MM.1S (cell line): ENCODE measurements at regions not wholly inside any gene's neighbourhood (a gene's known extent, or its start where the extent isn't known, plus 50 kb on each side); places are given as distances from the start of the nearest gene placed in this dataset.

ENCODE experiments used
- DNase-seq: peaks from one replicate; pipeline ENCODE4 v3.0.0-alpha.2; 2015
- H2AFZ ChIP-seq: fragments of 300-600 bp; sonication (generic); 2 replicates; pipeline ENCODE4 v1.6.0; 2016; ENCODE audit warnings: antibody characterized with exemption, low read length
- H3F3A ChIP-seq: fragments of 300-600 bp; sonication (generic); 2 replicates; pipeline ENCODE4 v1.6.1; 2016; ENCODE audit warnings: mild to moderate bottlenecking, antibody characterized with exemption, low read length, moderate library complexity, mixed read lengths; ENCODE audit not compliant: insufficient read depth
- H3K27ac ChIP-seq: fragments of 300-600 bp; sonication (generic); 2 replicates; pipeline ENCODE4 v1.5.1; 2016; ENCODE audit warnings: mild to moderate bottlenecking, low read length
- H3K27me3 ChIP-seq: fragments of 300-600 bp; sonication (generic); replicated peaks from 2 replicates; pipeline ENCODE4 v1.6.0; 2016; ENCODE audit warnings: low read length; ENCODE audit not compliant: insufficient read depth
- H3K36me3 ChIP-seq: fragments of 300-600 bp; sonication (generic); replicated peaks from 2 replicates; pipeline ENCODE4 v1.6.1; 2016; ENCODE audit warnings: mild to moderate bottlenecking, low read length, mixed read lengths; ENCODE audit not compliant: insufficient read depth
- H3K4me1 ChIP-seq: fragments of 300-600 bp; sonication (generic); 2 replicates; pipeline ENCODE4 v1.6.1; 2016; ENCODE audit warnings: low read length, mixed read lengths
- H3K4me2 ChIP-seq: fragments of 300-600 bp; sonication (generic); 2 replicates; pipeline ENCODE4 v1.6.0; 2016; ENCODE audit warnings: low read depth, low read length
- H3K4me3 ChIP-seq: fragments of 300-600 bp; sonication (generic); 2 replicates; pipeline ENCODE4 v1.5.1; 2016; ENCODE audit warnings: low read length, mixed read lengths
- H3K79me2 ChIP-seq: fragments of 300-600 bp; sonication (generic); 2 replicates; pipeline ENCODE4 v1.6.1; 2016; ENCODE audit warnings: mixed run types, low read length, mixed read lengths
- H3K9ac ChIP-seq: fragments of 300-600 bp; sonication (generic); 2 replicates; pipeline ENCODE4 v1.6.1; 2016; ENCODE audit warnings: low read length, mixed read lengths
- H3K9me2 ChIP-seq: fragments of 300-600 bp; sonication (generic); replicated peaks from 2 replicates; pipeline ENCODE4 v1.6.1; 2016; ENCODE audit warnings: mild to moderate bottlenecking, low read length, mixed read lengths; ENCODE audit not compliant: insufficient read depth
- H3K9me3 ChIP-seq: fragments of 300-600 bp; sonication (generic); replicated peaks from 2 replicates; pipeline ENCODE4 v1.6.1; 2016; ENCODE audit warnings: mild to moderate bottlenecking, low read length, mixed read lengths; ENCODE audit not compliant: insufficient read depth
- H4K20me1 ChIP-seq: fragments of 300-600 bp; sonication (generic); 2 replicates; pipeline ENCODE4 v1.6.1; 2016; ENCODE audit warnings: mild to moderate bottlenecking, low read length, moderate library complexity, mixed read lengths; ENCODE audit not compliant: insufficient read depth
- CTCF ChIP-seq: fragments of 300-600 bp; sonication (generic); IDR thresholded peaks from 2 replicates; pipeline ENCODE4 v1.5.1; 2016; ENCODE audit warnings: antibody characterized with exemption, low read length, mixed read lengths
- EZH2 ChIP-seq: fragments of 300-600 bp; sonication (generic); optimal IDR thresholded peaks from 2 replicates; pipeline ENCODE3; 2017; ENCODE audit warnings: low read depth, mild to moderate bottlenecking, antibody characterized with exemption, low read length, mixed read lengths
- EZH2phosphoT487 ChIP-seq: fragments of 300-600 bp; sonication (generic); IDR thresholded peaks from 2 replicates; pipeline ENCODE4 v1.6.1; 2018; ENCODE audit warnings: antibody characterized with exemption, low read length

GRCh38 chr12:66061076-66061475, 69.5 kb downstream of the LLPH start:
- Histone ChIP-seq H3K4me1 (peaks cover 7% of the 10 kb centered on the region), H3K4me3 (no peak overlapping the region), H3K79me2 (no peaks in the 10 kb centered on the region), H3K36me3 (no peaks in the 10 kb centered on the region), H3K9ac (no peak overlapping the region), H3K27me3 (peaks cover 7% of the 10 kb centered on the region; the same call in 1 of the 2 replicates), H2AFZ (no peak overlapping the region), H4K20me1 (no peaks in the 10 kb centered on the region), H3F3A (peaks cover 3% of the 10 kb centered on the region), H3K9me3 (no peaks in the 10 kb centered on the region), H3K9me2 (no peaks in the 10 kb centered on the region), H3K27ac (no peak overlapping the region), H3K4me2 (no peak overlapping the region)
- TF ChIP-seq EZH2 (no peak), CTCF (no peak), EZH2phosphoT487 (no peak)
- DNase-seq = no peak

- TF ChIP-seq EZH2 (no peak), CTCF (no peak), EZH2phosphoT487 (no peak)
- no peaks in the 10 kb centered on the region for H3K9me2 ChIP-seq
- H3K27ac ChIP-seq = no peak overlapping the region
- peaks cover 4% of the 10 kb centered on the region; the same call in 1 of the 2 replicates for H3K4me1 ChIP-seq
- H3K4me3 ChIP-seq = no peak overlapping the region
- DNase-seq = no peak
- H2AFZ ChIP-seq = no peak overlapping the region
- peaks cover 5% of the 10 kb centered on the region; the same call in 1 of the 2 replicates for H3K27me3 ChIP-seq
- H3K79me2 ChIP-seq = no peaks in the 10 kb centered on the region
- no peak overlapping the region for H3K4me2 ChIP-seq
- no peaks in the 10 kb centered on the region for H3K36me3 ChIP-seq
- H3K9ac ChIP-seq = no peak overlapping the region
- no peaks in the 10 kb centered on the region for H3K9me3 ChIP-seq
- H4K20me1 ChIP-seq = no peaks in the 10 kb centered on the region
- no peaks in the 10 kb centered on the region; the same call in none of the 2 replicates for H3F3A ChIP-seq
Measured at GRCh38 chr12:66060163-66060907, 70.2 kb downstream of the LLPH start.

DNA sequence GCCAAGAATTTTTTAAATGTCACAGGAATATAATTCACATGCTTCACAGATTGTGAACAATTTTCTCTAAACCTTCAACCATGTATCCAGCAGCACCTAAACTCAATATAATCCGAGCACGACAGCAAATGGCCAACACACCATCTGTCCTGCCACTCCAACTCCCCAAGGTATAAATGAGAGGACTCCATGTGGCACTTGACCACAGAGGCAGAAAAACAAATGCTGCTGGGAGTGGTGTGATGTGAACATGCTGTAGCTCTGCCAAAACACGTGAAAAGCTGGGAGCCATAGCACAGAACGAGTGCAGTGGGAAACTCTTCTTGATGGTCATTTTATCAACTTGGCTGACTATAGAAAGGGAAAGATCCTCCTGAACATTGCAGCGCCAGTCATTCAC, 70.9 kb downstream of the LLPH start:
- no peaks in the 10 kb centered on the region for H3K9me2 ChIP-seq
- no peak for TF ChIP-seq EZH2
- no peak for TF ChIP-seq EZH2phosphoT487
- no peak for TF ChIP-seq CTCF
- H3K9me3 ChIP-seq = no peaks in the 10 kb centered on the region
- no peaks in the 10 kb centered on the region for H3K79me2 ChIP-seq
- DNase-seq = no peak
- no peaks in the 10 kb centered on the region; the same call in 1 of the 2 replicates for H3K27me3 ChIP-seq
- H3K36me3 ChIP-seq = no peaks in the 10 kb centered on the region
- no peak overlapping the region for H3K4me3 ChIP-seq
- no peaks in the 10 kb centered on the region for H4K20me1 ChIP-seq
- no peak overlapping the region for H2AFZ ChIP-seq
- H3K27ac ChIP-seq = no peak overlapping the region
- H3K4me2 ChIP-seq = no peak overlapping the region
- no peaks in the 10 kb centered on the region; the same call in none of the 2 replicates for H3F3A ChIP-seq
- H3K9ac ChIP-seq = no peak overlapping the region
- peaks cover 4% of the 10 kb centered on the region; the same call in 1 of the 2 replicates for H3K4me1 ChIP-seq
